Kidney capillary endothelial cell (primary cell): ENCODE measurements at regions not wholly inside any gene's neighbourhood (a gene's known extent, or its start where the extent isn't known, plus 50 kb on each side); places are given as distances from the start of the nearest gene placed in this dataset.

ENCODE experiments used
- DNase-seq: peaks from one replicate; pipeline ENCODE4 v3.0.0-alpha.2; 2018; ENCODE audit warnings: low spot score

GRCh38 chr4:173591760-173592159 lies 61.7 kb upstream of the HAND2 start:
- no peak for DNase-seq

GRCh38 chr4:173590697-173591096 lies 60.7 kb upstream of the HAND2 start:
- no peak for DNase-seq

GRCh38 chr4:173585876-173586572 lies 56.0 kb upstream of the HAND2 start:
- no peak for DNase-seq

GRCh38 chr4:173584506-173584905 lies 54.5 kb upstream of the HAND2 start:
- no peak for DNase-seq
